ENCODE measurements at regions not wholly inside any gene's neighbourhood (a gene's known extent, or its start where the extent isn't known, plus 50 kb on each side); places are given as distances from the start of the nearest gene placed in this dataset.

GRCh38 chr22:22957090-22957489 is 69.5 kb downstream of the IGLL5 start:
- peaks cover 12% of the 10 kb centered on the region for H3K9me3 ChIP-seq (ENCODE audit: insufficient read depth, low read length, severe bottlenecking)
- H3K27me3 ChIP-seq (ENCODE audit: insufficient read depth, low read length, poor library complexity), result no peaks in the 10 kb centered on the region
- H3K4me1 ChIP-seq (ENCODE audit: insufficient read depth, low read length), result peaks cover 30% of the 10 kb centered on the region
- no peak overlapping the region for H3K9ac ChIP-seq (ENCODE audit: low read depth, low read length)
- no peak overlapping the region for H3K4me3 ChIP-seq (ENCODE audit: low read depth in 1 of 2, low read length in 2 of 2)
- ATAC-seq (ENCODE audit: insufficient read depth, low read depth) (no peak), DNase-seq (no peak)
- no peaks in the 10 kb centered on the region for H4K20me1 ChIP-seq (ENCODE audit: insufficient read depth, low read length)
- H3K36me3 ChIP-seq (ENCODE audit: insufficient read depth, low read length), result no peaks in the 10 kb centered on the region
- no peaks in the 10 kb centered on the region for H3K79me2 ChIP-seq (ENCODE audit: insufficient read depth, low read length)
- no peak overlapping the region for H3K4me2 ChIP-seq (ENCODE audit: insufficient read depth, low read length)
- no peak overlapping the region for H3K27ac ChIP-seq (ENCODE audit: low read length)
- no peak overlapping the region for H2AFZ ChIP-seq (ENCODE audit: low read depth, low read length)
- no peak for TF ChIP-seq EZH2 (IDR thresholded peaks at IDR 0.05; ENCODE audit: borderline replicate concordance, low read depth, low read length, severe bottlenecking)
- TF ChIP-seq, protein P1, sequence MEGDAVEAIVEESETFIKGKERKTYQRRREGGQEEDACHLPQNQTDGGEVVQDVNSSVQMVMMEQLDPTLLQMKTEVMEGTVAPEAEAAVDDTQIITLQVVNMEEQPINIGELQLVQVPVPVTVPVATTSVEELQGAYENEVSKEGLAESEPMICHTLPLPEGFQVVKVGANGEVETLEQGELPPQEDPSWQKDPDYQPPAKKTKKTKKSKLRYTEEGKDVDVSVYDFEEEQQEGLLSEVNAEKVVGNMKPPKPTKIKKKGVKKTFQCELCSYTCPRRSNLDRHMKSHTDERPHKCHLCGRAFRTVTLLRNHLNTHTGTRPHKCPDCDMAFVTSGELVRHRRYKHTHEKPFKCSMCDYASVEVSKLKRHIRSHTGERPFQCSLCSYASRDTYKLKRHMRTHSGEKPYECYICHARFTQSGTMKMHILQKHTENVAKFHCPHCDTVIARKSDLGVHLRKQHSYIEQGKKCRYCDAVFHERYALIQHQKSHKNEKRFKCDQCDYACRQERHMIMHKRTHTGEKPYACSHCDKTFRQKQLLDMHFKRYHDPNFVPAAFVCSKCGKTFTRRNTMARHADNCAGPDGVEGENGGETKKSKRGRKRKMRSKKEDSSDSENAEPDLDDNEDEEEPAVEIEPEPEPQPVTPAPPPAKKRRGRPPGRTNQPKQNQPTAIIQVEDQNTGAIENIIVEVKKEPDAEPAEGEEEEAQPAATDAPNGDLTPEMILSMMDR (IDR thresholded peaks at IDR 0.05; ENCODE audit: borderline replicate concordance, extremely low read depth, low read length, poor library complexity, severe bottlenecking), result no peak

- Histone ChIP-seq H3K79me2 (ENCODE audit: insufficient read depth, low read length) (no peaks in the 10 kb centered on the region), H3K4me2 (ENCODE audit: insufficient read depth, low read length) (no peak overlapping the region), H3K4me3 (ENCODE audit: low read depth in 1 of 2, low read length in 2 of 2) (no peak overlapping the region), H4K20me1 (ENCODE audit: insufficient read depth, low read length) (no peaks in the 10 kb centered on the region), H3K27me3 (ENCODE audit: insufficient read depth, low read length, poor library complexity) (no peaks in the 10 kb centered on the region), H2AFZ (ENCODE audit: low read depth, low read length) (no peak overlapping the region), H3K9ac (ENCODE audit: low read depth, low read length) (no peak overlapping the region), H3K27ac (ENCODE audit: low read length) (no peak overlapping the region), H3K36me3 (ENCODE audit: insufficient read depth, low read length) (no peaks in the 10 kb centered on the region), H3K9me3 (ENCODE audit: insufficient read depth, low read length, severe bottlenecking) (peaks cover 12% of the 10 kb centered on the region), H3K4me1 (ENCODE audit: insufficient read depth, low read length) (peaks cover 20% of the 10 kb centered on the region)
- TF ChIP-seq EZH2 (IDR thresholded peaks at IDR 0.05; ENCODE audit: borderline replicate concordance, low read depth, low read length, severe bottlenecking), result no peak
- TF ChIP-seq, protein P1 (IDR thresholded peaks at IDR 0.05; ENCODE audit: borderline replicate concordance, extremely low read depth, low read length, poor library complexity, severe bottlenecking), result no peak
- DNase-seq (no peak), ATAC-seq (ENCODE audit: insufficient read depth, low read depth) (no peak)
Observed at GRCh38 chr22:22958621-22959020, 71.0 kb downstream of the IGLL5 start.

DNA sequence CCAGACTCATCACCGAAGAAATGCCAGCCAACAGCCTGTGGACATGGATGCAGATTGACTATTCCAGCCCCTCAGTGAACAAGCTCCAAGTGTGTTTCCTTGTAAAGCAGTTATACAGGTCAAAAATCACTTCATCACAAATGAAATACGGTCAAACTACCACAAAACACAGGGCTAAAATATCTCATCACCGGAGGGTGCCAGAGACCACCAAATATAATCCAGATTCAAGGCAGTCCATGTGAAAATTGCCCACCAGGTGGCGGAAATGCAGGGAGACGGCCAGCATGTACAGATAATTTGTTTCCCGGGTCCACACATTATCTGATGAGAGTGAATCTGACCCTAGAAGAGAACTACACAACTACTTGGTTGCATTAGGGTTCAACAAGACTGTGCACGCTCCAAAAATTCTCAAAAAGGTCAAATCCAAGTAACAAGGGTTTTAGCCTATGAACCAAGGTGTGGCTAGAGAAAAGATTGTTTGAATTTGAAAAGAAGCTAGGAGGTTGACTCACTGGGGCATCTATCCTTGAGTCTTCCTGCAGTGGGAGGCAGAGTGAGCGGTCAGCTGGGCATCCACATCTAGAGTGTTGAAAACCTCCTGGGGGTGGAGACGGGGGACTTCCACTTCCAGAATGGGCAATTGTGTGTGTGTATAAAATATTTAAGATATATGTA is 71.7 kb downstream of the IGLL5 start:
- H4K20me1 ChIP-seq (ENCODE audit: insufficient read depth, low read length), result no peaks in the 10 kb centered on the region
- H3K4me3 ChIP-seq (ENCODE audit: low read depth in 1 of 2, low read length in 2 of 2), result no peak overlapping the region
- H3K9ac ChIP-seq (ENCODE audit: low read depth, low read length), result no peak overlapping the region
- peaks cover 13% of the 10 kb centered on the region for H3K4me1 ChIP-seq (ENCODE audit: insufficient read depth, low read length)
- H3K27me3 ChIP-seq (ENCODE audit: insufficient read depth, low read length, poor library complexity), result no peaks in the 10 kb centered on the region
- ATAC-seq (ENCODE audit: insufficient read depth, low read depth) (peak; percentile 67), DNase-seq (peak; percentile 86)
- H3K36me3 ChIP-seq (ENCODE audit: insufficient read depth, low read length), result no peaks in the 10 kb centered on the region
- H3K9me3 ChIP-seq (ENCODE audit: insufficient read depth, low read length, severe bottlenecking), result peaks cover 12% of the 10 kb centered on the region
- no peak overlapping the region for H2AFZ ChIP-seq (ENCODE audit: low read depth, low read length)
- TF ChIP-seq, protein P1 (IDR thresholded peaks at IDR 0.05; ENCODE audit: borderline replicate concordance, extremely low read depth, low read length, poor library complexity, severe bottlenecking), result peak; percentile 99
- no peak for TF ChIP-seq EZH2 (IDR thresholded peaks at IDR 0.05; ENCODE audit: borderline replicate concordance, low read depth, low read length, severe bottlenecking)
- no peak overlapping the region for H3K4me2 ChIP-seq (ENCODE audit: insufficient read depth, low read length)
- no peaks in the 10 kb centered on the region for H3K79me2 ChIP-seq (ENCODE audit: insufficient read depth, low read length)
- no peak overlapping the region for H3K27ac ChIP-seq (ENCODE audit: low read length)

Data from DND-41 (cell line).